ENCODE measurements at regions not wholly inside any gene's neighbourhood (a gene's known extent, or its start where the extent isn't known, plus 50 kb on each side); places are given as distances from the start of the nearest gene placed in this dataset.

DNA sequence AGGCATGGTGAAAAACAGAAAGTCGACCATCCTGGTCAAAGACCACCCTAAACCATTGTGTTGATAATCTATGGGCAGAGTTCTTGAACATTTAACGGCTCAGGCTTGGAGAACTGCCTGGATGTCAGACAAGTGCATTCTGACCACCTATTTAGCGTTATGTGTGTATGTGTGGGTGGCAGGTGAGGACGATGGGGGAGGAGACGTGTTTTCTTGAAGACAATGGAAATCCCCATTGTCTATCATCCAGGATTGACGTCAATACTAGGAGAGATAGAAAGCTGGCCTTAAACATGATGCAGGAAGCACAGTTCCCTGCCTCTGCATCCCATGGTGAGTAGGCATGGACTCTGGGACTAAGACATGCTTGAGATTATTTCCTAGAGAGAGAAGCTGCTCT, 157.4 kb upstream of the MAF start:
- TF ChIP-seq, protein P1, sequence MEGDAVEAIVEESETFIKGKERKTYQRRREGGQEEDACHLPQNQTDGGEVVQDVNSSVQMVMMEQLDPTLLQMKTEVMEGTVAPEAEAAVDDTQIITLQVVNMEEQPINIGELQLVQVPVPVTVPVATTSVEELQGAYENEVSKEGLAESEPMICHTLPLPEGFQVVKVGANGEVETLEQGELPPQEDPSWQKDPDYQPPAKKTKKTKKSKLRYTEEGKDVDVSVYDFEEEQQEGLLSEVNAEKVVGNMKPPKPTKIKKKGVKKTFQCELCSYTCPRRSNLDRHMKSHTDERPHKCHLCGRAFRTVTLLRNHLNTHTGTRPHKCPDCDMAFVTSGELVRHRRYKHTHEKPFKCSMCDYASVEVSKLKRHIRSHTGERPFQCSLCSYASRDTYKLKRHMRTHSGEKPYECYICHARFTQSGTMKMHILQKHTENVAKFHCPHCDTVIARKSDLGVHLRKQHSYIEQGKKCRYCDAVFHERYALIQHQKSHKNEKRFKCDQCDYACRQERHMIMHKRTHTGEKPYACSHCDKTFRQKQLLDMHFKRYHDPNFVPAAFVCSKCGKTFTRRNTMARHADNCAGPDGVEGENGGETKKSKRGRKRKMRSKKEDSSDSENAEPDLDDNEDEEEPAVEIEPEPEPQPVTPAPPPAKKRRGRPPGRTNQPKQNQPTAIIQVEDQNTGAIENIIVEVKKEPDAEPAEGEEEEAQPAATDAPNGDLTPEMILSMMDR (IDR thresholded peaks at IDR 0.05) = no peak
- TF ChIP-seq POLR2A (IDR thresholded peaks at IDR 0.05) = no peak
